BLaER1 treated with 17β-estradiol and CSF1 and Interleukin-3, amounts not matched to agents 10 nM and 100 nM (cell line): ENCODE measurements at regions not wholly inside any gene's neighbourhood (a gene's known extent, or its start where the extent isn't known, plus 50 kb on each side); places are given as distances from the start of the nearest gene placed in this dataset.

Experiments used
- H3K27ac ChIP-seq, 11 experiments: shearing (Covaris generic); formaldehyde crosslinking; 2 replicates each; pipeline ENCODE4 v1.8.1; 2022
- H3K27me3 ChIP-seq, 11 experiments: shearing (Covaris generic); formaldehyde crosslinking; 2 replicates each; pipeline ENCODE4 v1.8.1; 2022
- H3K36me3 ChIP-seq, 11 experiments: shearing (Covaris generic); formaldehyde crosslinking; 2 replicates each; pipeline ENCODE4 v1.8.1; 2022
- H3K4me1 ChIP-seq, 10 experiments: shearing (Covaris generic); formaldehyde crosslinking; 2 replicates each; pipeline ENCODE4 v1.8.1; 2022
- H3K4me2 ChIP-seq, 11 experiments: shearing (Covaris generic); formaldehyde crosslinking; 2 replicates each; pipeline ENCODE4 v1.8.1; 2022
- H3K4me3 ChIP-seq, 10 experiments: shearing (Covaris generic); formaldehyde crosslinking; 2 replicates each; pipeline ENCODE4 v1.8.1; 2022
- H3K9ac ChIP-seq, 11 experiments: shearing (Covaris generic); formaldehyde crosslinking; 2 replicates each; pipeline ENCODE4 v1.8.1; 2022
- H3K9me3 ChIP-seq, 11 experiments: shearing (Covaris generic); formaldehyde crosslinking; replicated peaks in 1 of 11; 2 replicates each; pipeline ENCODE4 v1.8.1; 2022
- H4K20me1 ChIP-seq, 11 experiments: shearing (Covaris generic); formaldehyde crosslinking; 2 replicates each; pipeline ENCODE4 v1.8.1; 2022
- Cebpa-rat ChIP-seq, 11 experiments: shearing (Covaris generic); IDR thresholded peaks; 2 replicates each; pipeline ENCODE4 v1.8.1; 2022

DNA sequence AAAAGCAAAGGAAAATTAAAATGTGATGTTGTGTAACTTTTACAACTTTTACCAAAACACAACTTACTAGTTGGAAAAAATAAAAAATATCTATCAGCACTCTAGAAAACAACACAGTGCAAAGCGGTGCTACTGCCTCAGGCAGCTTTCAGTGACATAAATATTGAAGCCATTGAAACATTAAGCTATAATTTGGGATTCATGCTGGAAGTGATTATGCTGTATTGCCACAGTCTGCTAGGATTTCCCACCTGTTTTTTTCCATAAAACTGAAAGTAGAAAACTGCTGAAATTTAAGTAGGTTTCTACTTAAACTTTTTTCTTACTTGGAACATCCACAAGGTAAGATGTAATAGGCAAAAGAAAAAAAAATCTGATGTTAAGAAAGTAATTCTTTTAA, 674.4 kb downstream of the KCNT2 start:
- no peaks in the 10 kb centered on the region for H4K20me1 ChIP-seq
- H3K27me3 ChIP-seq, result no peaks in the 10 kb centered on the region
- H3K4me1 ChIP-seq, result no peaks in the 10 kb centered on the region
- TF ChIP-seq Cebpa-rat (IDR thresholded peaks at IDR 0.05), result no peak
- H3K4me3 ChIP-seq, result no peak overlapping the region
- no peak overlapping the region for H3K27ac ChIP-seq
- no peak overlapping the region for H3K4me2 ChIP-seq
- no peaks in the 10 kb centered on the region for H3K9me3 ChIP-seq
- H3K9ac ChIP-seq, result no peak overlapping the region
- H3K36me3 ChIP-seq, result no peaks in the 10 kb centered on the region

DNA sequence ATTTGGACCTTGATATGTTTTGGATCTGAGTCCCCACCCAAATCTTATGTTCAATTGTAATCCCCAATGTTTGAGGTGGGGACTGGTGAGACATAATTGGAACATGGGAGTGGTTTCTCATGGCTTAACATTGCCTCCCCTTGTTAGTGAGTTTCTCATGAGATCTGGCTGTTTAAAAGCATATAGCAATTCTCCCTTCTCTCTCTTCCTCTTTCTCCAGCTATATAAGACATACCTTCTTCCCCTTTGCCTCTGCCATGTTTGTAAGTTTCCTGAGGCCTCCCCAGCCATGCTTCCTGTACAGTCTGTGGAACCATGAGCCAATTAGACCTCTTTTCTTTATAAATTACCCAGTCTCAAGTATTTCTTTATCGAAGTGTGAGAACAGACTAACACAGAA, 692.4 kb downstream of the KCNT2 start:
- Histone ChIP-seq H3K27ac (peak overlapping the region in 1 of 11 experiments; percentile 16; a peak in 1 of 22 replicates), H4K20me1 (no peaks in the 10 kb centered on the region), H3K4me1 (peaks cover 0 to 7% (median 0%) of the 10 kb centered on the region in 10 experiments; a peak in 3 of 20 replicates), H3K4me3 (no peak overlapping the region), H3K4me2 (no peak overlapping the region), H3K27me3 (no peaks in the 10 kb centered on the region), H3K9ac (no peak overlapping the region), H3K36me3 (no peaks in the 10 kb centered on the region), H3K9me3 (peaks cover 0 to 28% (median 7%) of the 10 kb centered on the region in 11 experiments; a peak in 10 of 22 replicates)
- no peak for TF ChIP-seq Cebpa-rat (IDR thresholded peaks at IDR 0.05)

DNA sequence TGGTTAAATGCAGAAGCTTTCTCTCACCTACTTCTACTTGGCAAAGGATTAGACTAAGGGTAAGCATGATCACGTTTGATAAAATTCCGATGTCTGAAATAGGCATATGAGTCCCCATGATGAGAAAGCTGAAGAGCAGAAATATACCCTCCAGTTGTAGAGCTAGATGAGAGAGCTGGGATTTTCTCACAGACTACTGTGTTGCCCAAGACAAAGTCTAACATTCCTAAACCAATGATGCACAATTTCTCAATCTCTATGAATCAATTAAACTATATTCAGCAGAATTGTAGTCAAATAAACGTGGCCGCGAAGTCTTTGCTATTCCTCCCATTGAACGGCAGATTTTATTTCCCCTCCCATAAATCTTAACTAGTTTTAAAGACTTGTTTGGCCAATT, 699.2 kb downstream of the KCNT2 start:
- TF ChIP-seq Cebpa-rat (IDR thresholded peaks at IDR 0.05), result no peak
- Histone ChIP-seq H3K36me3 (no peaks in the 10 kb centered on the region), H3K9me3 (no peaks in the 10 kb centered on the region), H4K20me1 (no peaks in the 10 kb centered on the region), H3K4me1 (peaks cover 0 to 27% (median 7%) of the 10 kb centered on the region in 10 experiments; a peak in 9 of 20 replicates), H3K27me3 (no peaks in the 10 kb centered on the region), H3K27ac (peak overlapping the region in 5 of 11 experiments; percentile 46 to 68 (median 54); a peak in 9 of 22 replicates), H3K9ac (no peak overlapping the region), H3K4me2 (peak overlapping the region in 5 of 11 experiments; percentile 25 to 64 (median 60); a peak in 7 of 22 replicates), H3K4me3 (no peak overlapping the region)

DNA sequence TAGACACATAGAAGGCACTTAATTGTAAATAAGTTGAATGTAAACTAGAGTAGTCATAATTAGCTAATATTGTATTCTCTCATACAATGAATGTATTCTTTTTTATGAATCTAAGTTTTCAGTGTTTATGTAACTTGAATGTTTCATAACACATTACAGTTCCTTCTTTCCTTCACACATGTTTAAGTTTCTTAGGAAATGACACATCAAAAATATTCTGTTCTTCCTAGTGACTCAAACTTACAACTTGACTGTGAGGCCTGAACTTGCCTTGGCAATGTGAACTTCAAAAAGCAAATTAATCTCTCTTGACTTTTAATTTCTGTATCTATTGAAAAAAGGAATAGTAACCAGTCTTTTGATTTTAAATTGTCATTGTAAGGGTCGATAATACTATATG, 700.1 kb downstream of the KCNT2 start:
- H3K4me2 ChIP-seq, result peak overlapping the region in 4 of 11 experiments; percentile 53 to 64 (median 60); a peak in 6 of 22 replicates
- H3K4me1 ChIP-seq, result peaks cover 0 to 27% (median 7%) of the 10 kb centered on the region in 10 experiments; a peak in 9 of 20 replicates
- H3K4me3 ChIP-seq, result no peak overlapping the region
- H3K9me3 ChIP-seq, result no peaks in the 10 kb centered on the region
- peak overlapping the region in 6 of 11 experiments; percentile 26 to 71 (median 54); a peak in 12 of 22 replicates for H3K27ac ChIP-seq
- no peaks in the 10 kb centered on the region for H4K20me1 ChIP-seq
- H3K9ac ChIP-seq, result 0 out of 22 replicates have a peak overlapping the region, but pooled peaks of 1 of the 11 experiments have one; percentile 10
- no peaks in the 10 kb centered on the region for H3K36me3 ChIP-seq
- no peak for TF ChIP-seq Cebpa-rat (IDR thresholded peaks at IDR 0.05)
- no peaks in the 10 kb centered on the region for H3K27me3 ChIP-seq

DNA sequence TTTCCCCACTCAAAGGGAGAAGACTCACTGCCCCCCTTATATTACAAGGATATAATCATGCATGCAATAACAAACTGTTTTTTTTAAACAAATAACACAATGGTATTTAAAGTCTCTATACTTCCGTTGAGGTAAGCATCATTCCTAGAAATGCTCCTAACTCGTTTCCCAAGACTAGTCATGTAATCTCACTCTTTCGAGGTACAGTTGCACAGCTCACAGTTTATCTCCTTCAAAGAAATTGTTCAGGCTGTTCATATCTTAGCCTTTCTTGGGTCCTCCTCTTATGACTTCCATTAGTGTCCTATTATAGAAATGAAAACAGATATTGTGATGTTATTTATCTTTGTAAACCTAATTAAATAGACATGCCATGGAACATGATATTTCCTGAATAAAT, 705.0 kb downstream of the KCNT2 start:
- H3K9me3 ChIP-seq, result no peaks in the 10 kb centered on the region
- no peak overlapping the region for H3K4me2 ChIP-seq
- H3K9ac ChIP-seq, result no peak overlapping the region
- no peak overlapping the region for H3K27ac ChIP-seq
- H3K27me3 ChIP-seq, result no peaks in the 10 kb centered on the region
- H3K36me3 ChIP-seq, result no peaks in the 10 kb centered on the region
- no peak for TF ChIP-seq Cebpa-rat (IDR thresholded peaks at IDR 0.05)
- no peaks in the 10 kb centered on the region for H4K20me1 ChIP-seq
- H3K4me1 ChIP-seq, result peaks cover 0 to 21% (median 6%) of the 10 kb centered on the region in 10 experiments; a peak in 11 of 20 replicates
- H3K4me3 ChIP-seq, result no peak overlapping the region

DNA sequence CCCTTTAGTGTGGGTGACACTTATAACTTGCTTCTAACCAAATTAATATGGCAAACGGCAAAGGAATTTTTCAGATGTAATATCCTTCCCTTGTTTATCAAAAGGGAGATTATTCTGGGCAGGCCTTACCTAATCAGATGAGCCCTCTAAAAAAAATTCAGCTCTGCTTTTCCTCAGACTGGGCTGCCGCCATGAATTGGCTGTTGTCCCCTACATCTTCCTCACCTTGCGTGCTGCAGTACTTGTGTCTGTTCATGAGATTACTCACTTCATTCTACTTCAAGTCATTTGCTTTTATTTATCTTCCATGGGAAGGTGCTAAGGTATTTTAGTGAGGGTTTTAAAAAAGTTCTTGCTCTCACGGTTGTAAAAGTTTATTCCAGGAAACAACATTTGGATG, 705.5 kb downstream of the KCNT2 start:
- Histone ChIP-seq H3K4me1 (peaks cover 0 to 19% (median 5%) of the 10 kb centered on the region in 10 experiments; a peak in 11 of 20 replicates), H3K9ac (no peak overlapping the region), H4K20me1 (no peaks in the 10 kb centered on the region), H3K9me3 (no peaks in the 10 kb centered on the region), H3K36me3 (no peaks in the 10 kb centered on the region), H3K4me2 (no peak overlapping the region), H3K27ac (no peak overlapping the region), H3K27me3 (no peaks in the 10 kb centered on the region), H3K4me3 (no peak overlapping the region)
- no peak for TF ChIP-seq Cebpa-rat (IDR thresholded peaks at IDR 0.05)

DNA sequence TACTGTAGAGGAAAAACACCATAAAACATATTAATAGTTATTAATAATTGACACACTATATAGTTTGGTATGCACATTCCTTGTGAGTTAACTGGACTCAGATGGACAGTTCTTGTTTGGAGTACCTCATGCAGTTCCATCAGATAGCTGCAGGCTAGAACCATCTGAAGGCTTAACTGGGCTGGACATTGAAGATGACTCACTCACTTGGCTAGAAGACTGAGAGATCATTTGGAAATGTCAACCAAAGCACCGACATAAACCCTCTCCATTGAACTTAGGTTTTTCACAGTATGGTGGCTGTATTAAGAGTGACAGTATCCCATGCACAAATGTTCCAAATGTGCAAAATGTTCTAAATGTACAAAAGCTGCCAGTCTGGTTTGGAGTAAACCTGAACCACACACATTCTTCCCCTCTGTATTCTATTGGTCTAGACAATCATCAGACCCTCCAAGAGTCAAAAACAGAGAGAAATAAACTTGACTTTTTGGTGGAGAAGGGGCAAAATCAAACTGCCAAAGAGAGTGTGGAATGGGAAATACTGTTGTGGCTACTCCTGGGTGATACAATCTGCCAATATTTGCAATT, 708.4 kb downstream of the KCNT2 start:
- Histone ChIP-seq H3K4me2 (no peak overlapping the region), H3K4me1 (peaks cover 0 to 15% (median 4%) of the 10 kb centered on the region in 10 experiments; a peak in 6 of 20 replicates), H3K4me3 (no peak overlapping the region), H3K27me3 (no peaks in the 10 kb centered on the region), H3K9ac (no peak overlapping the region), H4K20me1 (no peaks in the 10 kb centered on the region), H3K27ac (no peak overlapping the region), H3K9me3 (no peaks in the 10 kb centered on the region), H3K36me3 (no peaks in the 10 kb centered on the region)
- TF ChIP-seq Cebpa-rat (IDR thresholded peaks at IDR 0.05), result no peak

DNA sequence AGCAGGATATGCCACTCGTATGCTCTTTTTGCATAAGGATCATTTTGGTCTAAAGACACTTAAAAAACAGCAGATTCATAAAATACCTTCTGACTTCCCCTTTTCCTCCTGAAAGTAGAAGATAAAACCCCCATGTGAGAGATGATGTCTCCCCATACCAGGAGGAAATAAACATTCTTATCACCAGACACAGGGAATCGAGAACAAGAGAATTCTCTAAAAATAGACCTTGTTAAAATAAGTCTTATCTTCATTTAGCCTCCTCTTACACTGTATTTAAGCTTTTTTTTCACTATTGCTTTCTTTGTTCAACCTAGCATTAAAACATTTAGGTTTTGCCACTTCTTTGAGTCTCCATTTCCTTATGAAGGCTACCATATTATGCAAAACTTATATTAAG, 709.3 kb downstream of the KCNT2 start:
- no peak for TF ChIP-seq Cebpa-rat (IDR thresholded peaks at IDR 0.05)
- Histone ChIP-seq H3K4me1 (peaks cover 0 to 15% (median 4%) of the 10 kb centered on the region in 10 experiments; a peak in 6 of 20 replicates), H3K4me3 (no peak overlapping the region), H3K36me3 (no peaks in the 10 kb centered on the region), H3K9ac (no peak overlapping the region), H4K20me1 (no peaks in the 10 kb centered on the region), H3K27ac (peak overlapping the region in 2 of 11 experiments; percentile 31 to 57; a peak in 4 of 22 replicates), H3K9me3 (no peaks in the 10 kb centered on the region), H3K27me3 (no peaks in the 10 kb centered on the region), H3K4me2 (peak overlapping the region in 4 of 11 experiments; percentile 29 to 46 (median 40); a peak in 4 of 22 replicates)

DNA sequence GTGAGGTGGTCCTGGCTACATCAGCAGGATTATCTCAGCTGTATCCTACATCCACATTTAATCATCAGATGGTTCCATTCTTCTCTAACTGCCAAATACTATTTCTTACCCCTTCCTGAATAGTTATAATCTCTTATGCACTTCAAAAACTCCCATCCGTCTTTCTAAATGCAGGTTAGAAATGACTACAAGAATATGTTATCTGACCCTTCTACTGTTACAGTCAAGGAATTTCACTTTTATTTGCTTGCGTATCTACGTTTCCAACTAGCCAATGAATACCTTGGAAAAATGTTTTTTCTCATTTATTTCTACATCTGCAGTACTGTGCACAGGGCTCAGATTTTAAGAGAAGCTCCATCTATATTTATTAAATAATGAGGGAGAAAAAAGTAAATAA, 709.9 kb downstream of the KCNT2 start:
- no peak overlapping the region for H3K9ac ChIP-seq
- no peaks in the 10 kb centered on the region for H3K36me3 ChIP-seq
- H3K27ac ChIP-seq, result no peak overlapping the region
- no peaks in the 10 kb centered on the region for H4K20me1 ChIP-seq
- no peak overlapping the region for H3K4me3 ChIP-seq
- H3K9me3 ChIP-seq, result no peaks in the 10 kb centered on the region
- peaks cover 0 to 15% (median 4%) of the 10 kb centered on the region in 10 experiments; a peak in 6 of 20 replicates for H3K4me1 ChIP-seq
- no peaks in the 10 kb centered on the region for H3K27me3 ChIP-seq
- peak overlapping the region in 1 of 11 experiments; percentile 40; a peak in 1 of 22 replicates for H3K4me2 ChIP-seq
- no peak for TF ChIP-seq Cebpa-rat (IDR thresholded peaks at IDR 0.05)

DNA sequence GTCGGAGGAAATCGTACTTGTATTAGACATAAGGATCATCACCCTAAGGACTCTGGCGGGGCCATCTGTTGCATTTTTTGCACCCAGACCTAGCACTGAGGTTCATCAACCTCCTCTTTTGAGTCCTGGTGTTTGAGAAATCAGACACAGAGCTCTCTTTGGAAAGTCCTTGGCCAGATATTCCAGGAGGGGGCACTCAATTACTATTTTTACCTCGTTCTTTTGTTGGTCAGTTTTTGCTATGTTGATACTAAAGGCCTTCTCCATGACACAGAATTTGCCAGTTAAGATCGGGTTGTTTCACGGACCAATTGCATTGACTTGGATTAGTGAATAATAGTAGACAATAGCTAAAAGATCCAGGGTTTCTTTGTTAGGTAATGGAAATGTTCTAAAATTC, 711.2 kb downstream of the KCNT2 start:
- Histone ChIP-seq H3K4me3 (no peak overlapping the region), H3K4me1 (peaks cover 0 to 15% (median 4%) of the 10 kb centered on the region in 10 experiments; a peak in 6 of 20 replicates), H3K27me3 (no peaks in the 10 kb centered on the region), H3K9ac (no peak overlapping the region), H3K27ac (no peak overlapping the region), H3K9me3 (no peaks in the 10 kb centered on the region), H4K20me1 (no peaks in the 10 kb centered on the region), H3K36me3 (no peaks in the 10 kb centered on the region), H3K4me2 (no peak overlapping the region)
- no peak for TF ChIP-seq Cebpa-rat (IDR thresholded peaks at IDR 0.05)
